C4-2B (cell line): ENCODE measurements at regions not wholly inside any gene's neighbourhood (a gene's known extent, or its start where the extent isn't known, plus 50 kb on each side); places are given as distances from the start of the nearest gene placed in this dataset.

Experiments used
- ZFX ChIP-seq: fragments of 450-650 bp; IDR thresholded peaks from 2 replicates; pipeline ENCODE4 v1.6.1; 2017
- TF ChIP-seq, protein P1 (sequence below): fragments of 450-650 bp; conservative IDR thresholded peaks from 2 replicates; pipeline ENCODE4 v1.5.1; 2017; ENCODE audit warnings: mild to moderate bottlenecking

DNA sequence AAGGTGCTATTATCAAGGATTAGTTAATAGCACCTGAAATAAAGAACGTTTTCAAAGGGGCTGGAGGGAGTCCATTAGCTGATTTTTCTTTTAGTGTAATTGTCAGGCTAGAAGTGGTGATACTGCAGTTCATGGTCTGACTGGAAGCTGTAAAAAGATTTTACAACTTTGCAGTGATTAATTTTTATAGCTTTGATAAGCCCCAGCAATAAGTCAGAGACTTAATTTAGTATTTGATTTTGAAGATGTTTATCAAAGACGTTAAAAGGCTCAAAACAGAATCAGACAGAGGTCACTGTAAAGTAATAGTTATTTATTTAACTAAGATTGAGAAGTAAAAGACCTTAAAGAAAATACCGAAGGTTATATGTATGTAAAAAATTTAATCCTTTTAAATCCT is 165.5 kb upstream of the FMN2 start:
- TF ChIP-seq, protein P1, sequence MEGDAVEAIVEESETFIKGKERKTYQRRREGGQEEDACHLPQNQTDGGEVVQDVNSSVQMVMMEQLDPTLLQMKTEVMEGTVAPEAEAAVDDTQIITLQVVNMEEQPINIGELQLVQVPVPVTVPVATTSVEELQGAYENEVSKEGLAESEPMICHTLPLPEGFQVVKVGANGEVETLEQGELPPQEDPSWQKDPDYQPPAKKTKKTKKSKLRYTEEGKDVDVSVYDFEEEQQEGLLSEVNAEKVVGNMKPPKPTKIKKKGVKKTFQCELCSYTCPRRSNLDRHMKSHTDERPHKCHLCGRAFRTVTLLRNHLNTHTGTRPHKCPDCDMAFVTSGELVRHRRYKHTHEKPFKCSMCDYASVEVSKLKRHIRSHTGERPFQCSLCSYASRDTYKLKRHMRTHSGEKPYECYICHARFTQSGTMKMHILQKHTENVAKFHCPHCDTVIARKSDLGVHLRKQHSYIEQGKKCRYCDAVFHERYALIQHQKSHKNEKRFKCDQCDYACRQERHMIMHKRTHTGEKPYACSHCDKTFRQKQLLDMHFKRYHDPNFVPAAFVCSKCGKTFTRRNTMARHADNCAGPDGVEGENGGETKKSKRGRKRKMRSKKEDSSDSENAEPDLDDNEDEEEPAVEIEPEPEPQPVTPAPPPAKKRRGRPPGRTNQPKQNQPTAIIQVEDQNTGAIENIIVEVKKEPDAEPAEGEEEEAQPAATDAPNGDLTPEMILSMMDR, result no peak
- TF ChIP-seq ZFX, result no peak
